SH-SY5Y (cell line): ENCODE measurements at regions not wholly inside any gene's neighbourhood (a gene's known extent, or its start where the extent isn't known, plus 50 kb on each side); places are given as distances from the start of the nearest gene placed in this dataset.

ENCODE experiments used
- GATA2 ChIP-seq: IDR thresholded peaks from 2 replicates; pipeline ENCODE4 v1.6.1; 2011; ENCODE audit warnings: mild to moderate bottlenecking, low read depth, low read length
- GATA3 ChIP-seq: IDR thresholded peaks from 2 replicates; pipeline ENCODE4 v1.6.1; 2011; ENCODE audit warnings: low read depth, mild to moderate bottlenecking, low read length, moderate library complexity

DNA sequence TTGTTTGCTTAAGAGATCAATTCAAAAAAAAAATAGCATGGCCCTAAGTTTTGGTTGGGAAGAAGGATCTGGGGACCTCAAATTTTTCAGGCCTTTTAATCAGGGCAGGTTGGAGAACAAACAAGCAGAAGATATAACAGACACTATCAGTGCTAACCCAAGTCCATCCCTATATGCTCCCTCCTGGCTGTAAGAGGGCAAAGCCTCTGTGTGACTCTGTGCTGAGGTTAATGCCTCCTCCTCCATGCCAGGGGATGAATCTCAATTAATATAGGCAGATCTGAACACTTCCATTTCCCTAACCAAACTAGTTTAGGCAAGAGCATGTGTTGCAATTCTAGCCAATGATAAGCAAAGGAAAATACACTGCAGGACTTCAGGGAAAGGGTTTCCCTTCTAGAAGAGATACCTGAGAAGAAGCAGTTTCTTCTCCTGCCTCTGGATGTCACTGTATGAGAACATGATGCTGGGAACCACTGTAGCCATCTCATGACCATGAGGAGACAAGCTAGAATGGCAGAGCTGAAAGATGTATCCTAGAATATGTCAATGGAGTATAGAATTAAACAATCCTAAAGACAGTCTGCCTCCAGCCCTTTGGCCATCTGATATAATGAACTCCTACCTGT is 76.0 kb downstream of the CHD9NB start:
- TF ChIP-seq GATA3 (no peak), GATA2 (no peak)
